Stimulated activated naive CD8-positive, alpha-beta T cell treated with anti-CD3 and anti-CD28 coated beads, Interleukin-15, Interleukin-2, amounts not matched to agents 100 ng/mL and 50 ng/mL, for 24 hours (primary cell): ENCODE measurements at regions not wholly inside any gene's neighbourhood (a gene's known extent, or its start where the extent isn't known, plus 50 kb on each side); places are given as distances from the start of the nearest gene placed in this dataset.

Experiments
- H3K27ac Mint-ChIP-seq: one replicate; pipeline ENCODE4 v1.8.0; 2021; ENCODE audit warnings: mild to moderate bottlenecking, mixed read lengths
- H3K27me3 Mint-ChIP-seq: one replicate; pipeline ENCODE4 v1.8.0; 2021; ENCODE audit warnings: mixed read lengths
- H3K36me3 Mint-ChIP-seq: one replicate; pipeline ENCODE4 v1.8.0; 2021; ENCODE audit warnings: low read depth, mixed read lengths
- H3K4me1 Mint-ChIP-seq: one replicate; pipeline ENCODE4 v1.8.0; 2021; ENCODE audit warnings: low read depth, mixed read lengths
- H3K4me3 Mint-ChIP-seq: one replicate; pipeline ENCODE4 v1.8.0; 2021; ENCODE audit warnings: mild to moderate bottlenecking, mixed read lengths
- H3K9me3 Mint-ChIP-seq: one replicate; pipeline ENCODE4 v1.8.0; 2021; ENCODE audit warnings: mixed read lengths

- H3K36me3 Mint-ChIP-seq = no peaks in the 10 kb centered on the region
- peaks cover 15% of the 10 kb centered on the region for H3K27me3 Mint-ChIP-seq
- H3K9me3 Mint-ChIP-seq = no peaks in the 10 kb centered on the region
- H3K4me1 Mint-ChIP-seq = peaks cover 11% of the 10 kb centered on the region
- H3K27ac Mint-ChIP-seq = no peak overlapping the region
- H3K4me3 Mint-ChIP-seq = no peak overlapping the region
Observed at GRCh38 chr15:70327856-70328678, 230.3 kb upstream of the TLE3 start.

- Mint-ChIP-seq H3K27me3 (peaks cover 15% of the 10 kb centered on the region), H3K27ac (no peak overlapping the region), H3K9me3 (no peaks in the 10 kb centered on the region), H3K4me1 (peaks cover 11% of the 10 kb centered on the region), H3K36me3 (no peaks in the 10 kb centered on the region), H3K4me3 (no peak overlapping the region)
Observed at GRCh38 chr15:70327328-70327855, 229.7 kb upstream of the TLE3 start.

GRCh38 chr15:70324001-70324974 is 226.6 kb upstream of the TLE3 start:
- Mint-ChIP-seq H3K4me1 (peaks cover 22% of the 10 kb centered on the region), H3K27me3 (peaks cover 10% of the 10 kb centered on the region), H3K9me3 (no peaks in the 10 kb centered on the region), H3K27ac (no peak overlapping the region), H3K4me3 (no peak overlapping the region), H3K36me3 (no peaks in the 10 kb centered on the region)

GRCh38 chr15:70323111-70323851 is 225.6 kb upstream of the TLE3 start:
- Mint-ChIP-seq H3K36me3 (no peaks in the 10 kb centered on the region), H3K27ac (no peak overlapping the region), H3K4me1 (peaks cover 26% of the 10 kb centered on the region), H3K27me3 (peaks cover 7% of the 10 kb centered on the region), H3K4me3 (no peak overlapping the region), H3K9me3 (no peaks in the 10 kb centered on the region)

- no peaks in the 10 kb centered on the region for H3K9me3 Mint-ChIP-seq
- H3K27ac Mint-ChIP-seq = no peak overlapping the region
- no peaks in the 10 kb centered on the region for H3K36me3 Mint-ChIP-seq
- H3K4me1 Mint-ChIP-seq = peaks cover 24% of the 10 kb centered on the region
- peaks cover under 1% of the 10 kb centered on the region for H3K27me3 Mint-ChIP-seq
- no peak overlapping the region for H3K4me3 Mint-ChIP-seq
Observed at GRCh38 chr15:70322051-70322668, 224.4 kb upstream of the TLE3 start.

- Mint-ChIP-seq H3K27me3 (no peaks in the 10 kb centered on the region), H3K9me3 (no peaks in the 10 kb centered on the region)
Observed at GRCh38 chr15:70321172-70321819, 223.6 kb upstream of the TLE3 start.

GRCh38 chr15:70320482-70320881 is 222.8 kb upstream of the TLE3 start:
- Mint-ChIP-seq H3K36me3 (no peaks in the 10 kb centered on the region), H3K27me3 (no peaks in the 10 kb centered on the region), H3K4me3 (no peak overlapping the region), H3K9me3 (no peaks in the 10 kb centered on the region), H3K27ac (no peak overlapping the region), H3K4me1 (peaks cover 22% of the 10 kb centered on the region)

More at GRCh38 chr15:70321172-70321819, 223.6 kb upstream of the TLE3 start:
- no peaks in the 10 kb centered on the region for H3K36me3 Mint-ChIP-seq
- peaks cover 22% of the 10 kb centered on the region for H3K4me1 Mint-ChIP-seq
- H3K27ac Mint-ChIP-seq = no peak overlapping the region
- no peak overlapping the region for H3K4me3 Mint-ChIP-seq

GRCh38 chr15:70320077-70320476 is 222.4 kb upstream of the TLE3 start:
- Mint-ChIP-seq H3K27me3 (no peaks in the 10 kb centered on the region), H3K4me1 (peaks cover 22% of the 10 kb centered on the region), H3K4me3 (no peak overlapping the region), H3K36me3 (no peaks in the 10 kb centered on the region), H3K9me3 (no peaks in the 10 kb centered on the region), H3K27ac (no peak overlapping the region)

- H3K4me3 Mint-ChIP-seq = no peak overlapping the region
- H3K27ac Mint-ChIP-seq = no peak overlapping the region
- H3K36me3 Mint-ChIP-seq = no peaks in the 10 kb centered on the region
- H3K4me1 Mint-ChIP-seq = peaks cover 22% of the 10 kb centered on the region
- no peaks in the 10 kb centered on the region for H3K27me3 Mint-ChIP-seq
- H3K9me3 Mint-ChIP-seq = no peaks in the 10 kb centered on the region
Observed at GRCh38 chr15:70319466-70319865, 221.7 kb upstream of the TLE3 start.

- no peaks in the 10 kb centered on the region for H3K27me3 Mint-ChIP-seq
- no peak overlapping the region for H3K4me3 Mint-ChIP-seq
- H3K9me3 Mint-ChIP-seq = no peaks in the 10 kb centered on the region
- no peaks in the 10 kb centered on the region for H3K36me3 Mint-ChIP-seq
- peaks cover 22% of the 10 kb centered on the region for H3K4me1 Mint-ChIP-seq
- no peak overlapping the region for H3K27ac Mint-ChIP-seq
Observed at GRCh38 chr15:70318594-70319465, 221.1 kb upstream of the TLE3 start.

- Mint-ChIP-seq H3K27me3 (peaks cover 2% of the 10 kb centered on the region), H3K36me3 (no peaks in the 10 kb centered on the region), H3K4me3 (no peak overlapping the region), H3K27ac (no peak overlapping the region), H3K4me1 (peaks cover 17% of the 10 kb centered on the region), H3K9me3 (no peaks in the 10 kb centered on the region)
Observed at GRCh38 chr15:70316059-70316600, 218.4 kb upstream of the TLE3 start.

GRCh38 chr15:70315431-70315830 is 217.7 kb upstream of the TLE3 start:
- H3K27ac Mint-ChIP-seq = no peak overlapping the region
- peaks cover 5% of the 10 kb centered on the region for H3K27me3 Mint-ChIP-seq
- no peak overlapping the region for H3K4me3 Mint-ChIP-seq
- peaks cover 12% of the 10 kb centered on the region for H3K4me1 Mint-ChIP-seq
- H3K9me3 Mint-ChIP-seq = no peaks in the 10 kb centered on the region
- H3K36me3 Mint-ChIP-seq = no peaks in the 10 kb centered on the region

GRCh38 chr15:70314688-70315087 is 217.0 kb upstream of the TLE3 start:
- no peak overlapping the region for H3K4me3 Mint-ChIP-seq

More at GRCh38 chr15:70314688-70315087, 217.0 kb upstream of the TLE3 start:
- no peaks in the 10 kb centered on the region for H3K36me3 Mint-ChIP-seq
- H3K27ac Mint-ChIP-seq = no peak overlapping the region
- no peaks in the 10 kb centered on the region for H3K9me3 Mint-ChIP-seq
- peaks cover 5% of the 10 kb centered on the region for H3K27me3 Mint-ChIP-seq
- peaks cover 12% of the 10 kb centered on the region for H3K4me1 Mint-ChIP-seq
